ENCODE measurements at regions not wholly inside any gene's neighbourhood (a gene's known extent, or its start where the extent isn't known, plus 50 kb on each side); places are given as distances from the start of the nearest gene placed in this dataset.

GRCh38 chr3:177835917-177836316 lies 638.6 kb upstream of the TBL1XR1 start:
- TF ChIP-seq EP300 (IDR thresholded peaks at IDR 0.05) (no peak), POLR2AphosphoS5 (IDR thresholded peaks at IDR 0.05) (no peak), POLR2A (IDR thresholded peaks at IDR 0.05) (no peak), CTCF (IDR thresholded peaks at IDR 0.05) (no peak)
- WGBS: 65% methylated on average over 1 of the region's 1 CpG
- peak overlapping the region; percentile 58 for H3K27ac ChIP-seq
- no peaks in the 10 kb centered on the region for H3K36me3 ChIP-seq
- H3K4me3 ChIP-seq: no peak overlapping the region
- H3K9me3 ChIP-seq: no peaks in the 10 kb centered on the region
- H3K4me1 ChIP-seq: peaks cover 23% of the 10 kb centered on the region
- no peak for DNase-seq (ENCODE audit: low spot score in 2 of 2)
- no peaks in the 10 kb centered on the region for H3K27me3 ChIP-seq

GRCh38 chr3:177836671-177837070 lies 639.4 kb upstream of the TBL1XR1 start:
- Histone ChIP-seq H3K27ac (peak overlapping the region; percentile 58), H3K4me3 (no peak overlapping the region), H3K36me3 (no peaks in the 10 kb centered on the region), H3K9me3 (no peaks in the 10 kb centered on the region), H3K27me3 (no peaks in the 10 kb centered on the region), H3K4me1 (peaks cover 18% of the 10 kb centered on the region)
- no peak for DNase-seq (ENCODE audit: low spot score in 2 of 2)
- TF ChIP-seq CTCF (IDR thresholded peaks at IDR 0.05) (no peak), EP300 (IDR thresholded peaks at IDR 0.05) (no peak), POLR2A (IDR thresholded peaks at IDR 0.05) (no peak), POLR2AphosphoS5 (IDR thresholded peaks at IDR 0.05) (no peak)
- 68% methylated on average over 5 of the region's 5 CpGs for WGBS

- Histone ChIP-seq H3K36me3 (no peaks in the 10 kb centered on the region), H3K27ac (no peak overlapping the region), H3K4me1 (peaks cover 18% of the 10 kb centered on the region), H3K4me3 (no peak overlapping the region), H3K27me3 (no peaks in the 10 kb centered on the region), H3K9me3 (no peaks in the 10 kb centered on the region)
- DNase-seq (ENCODE audit: low spot score in 2 of 2): no peak
- 84% methylated on average over 5 of the region's 5 CpGs for WGBS
- TF ChIP-seq EP300 (IDR thresholded peaks at IDR 0.05) (no peak), POLR2A (IDR thresholded peaks at IDR 0.05) (no peak), CTCF (IDR thresholded peaks at IDR 0.05) (no peak), POLR2AphosphoS5 (IDR thresholded peaks at IDR 0.05) (no peak)
These were observed 640.8 kb upstream of the TBL1XR1 start for GRCh38 chr3:177837951-177838655.

GRCh38 chr3:177838766-177839350 lies 641.6 kb upstream of the TBL1XR1 start:
- no peak overlapping the region for H3K27ac ChIP-seq
- DNase-seq (ENCODE audit: low spot score in 2 of 2): no peak
- TF ChIP-seq POLR2AphosphoS5 (IDR thresholded peaks at IDR 0.05) (no peak), EP300 (IDR thresholded peaks at IDR 0.05) (no peak), CTCF (IDR thresholded peaks at IDR 0.05) (no peak), POLR2A (IDR thresholded peaks at IDR 0.05) (no peak)
- WGBS: 87% methylated on average over 7 of the region's 7 CpGs
- peaks cover 16% of the 10 kb centered on the region for H3K4me1 ChIP-seq
- H3K27me3 ChIP-seq: no peaks in the 10 kb centered on the region
- no peaks in the 10 kb centered on the region for H3K9me3 ChIP-seq
- no peaks in the 10 kb centered on the region for H3K36me3 ChIP-seq
- H3K4me3 ChIP-seq: no peak overlapping the region

- Histone ChIP-seq H3K9me3 (no peaks in the 10 kb centered on the region), H3K36me3 (no peaks in the 10 kb centered on the region), H3K27ac (no peak overlapping the region), H3K4me3 (no peak overlapping the region), H3K27me3 (no peaks in the 10 kb centered on the region), H3K4me1 (no peaks in the 10 kb centered on the region)
- TF ChIP-seq POLR2A (IDR thresholded peaks at IDR 0.05) (no peak), EP300 (IDR thresholded peaks at IDR 0.05) (no peak), CTCF (IDR thresholded peaks at IDR 0.05) (no peak), POLR2AphosphoS5 (IDR thresholded peaks at IDR 0.05) (no peak)
- no peak for DNase-seq (ENCODE audit: low spot score in 2 of 2)
- 93% methylated on average over 1 of the region's 1 CpG for WGBS
These were observed 645.0 kb upstream of the TBL1XR1 start for GRCh38 chr3:177842302-177842701.
